OCI-LY1 (cell line): ENCODE measurements at regions not wholly inside any gene's neighbourhood (a gene's known extent, or its start where the extent isn't known, plus 50 kb on each side); places are given as distances from the start of the nearest gene placed in this dataset.

Experiments
- H2AFZ ChIP-seq: fragments of 200-600 bp; sonication (generic), shearing (Covaris generic); 2 replicates; pipeline ENCODE4 v1.6.0; 2014; ENCODE audit warnings: antibody characterized with exemption, mild to moderate bottlenecking, low read length
- H3F3A ChIP-seq: fragments of 200-600 bp; sonication (generic), shearing (Covaris generic); 2 replicates; pipeline ENCODE4 v1.6.0; 2014; ENCODE audit warnings: mild to moderate bottlenecking, antibody characterized with exemption, low read length, moderate library complexity; ENCODE audit not compliant: insufficient read depth
- H3K27ac ChIP-seq: fragments of 200-600 bp; sonication (generic); 2 replicates; pipeline ENCODE4 v1.5.1; 2014; ENCODE audit warnings: low read length, mixed run types, mild to moderate bottlenecking, low read depth; ENCODE audit not compliant: poor library complexity, severe bottlenecking
- H3K27me3 ChIP-seq: fragments of 200-600 bp; sonication (generic); 2 replicates; pipeline ENCODE4 v1.6.0; 2014; ENCODE audit warnings: antibody characterized with exemption, mild to moderate bottlenecking, low read length, moderate library complexity; ENCODE audit not compliant: insufficient read depth
- H3K36me3 ChIP-seq: fragments of 200-600 bp; sonication (generic); 2 replicates; pipeline ENCODE4 v1.6.1; 2014; ENCODE audit warnings: mild to moderate bottlenecking, antibody characterized with exemption, low read length, moderate library complexity, mixed read lengths; ENCODE audit not compliant: insufficient read depth
- H3K4me1 ChIP-seq: fragments of 200-600 bp; sonication (generic); 2 replicates; pipeline ENCODE4 v1.5.1; 2014; ENCODE audit warnings: mild to moderate bottlenecking, low read length, moderate library complexity; ENCODE audit not compliant: insufficient read depth, severe bottlenecking
- H3K4me2 ChIP-seq: fragments of 200-600 bp; sonication (generic), shearing (Covaris generic); 2 replicates; pipeline ENCODE4 v1.6.1; 2014; ENCODE audit warnings: low read length
- H3K4me3 ChIP-seq: fragments of 200-600 bp; sonication (generic); 2 replicates; pipeline ENCODE4 v1.5.1; 2014; ENCODE audit warnings: low read length, low read depth, mild to moderate bottlenecking, mixed read lengths; ENCODE audit not compliant: poor library complexity, severe bottlenecking
- H3K79me2 ChIP-seq: fragments of 200-600 bp; shearing (Covaris generic); 2 replicates; pipeline ENCODE4 v1.6.1; 2016; ENCODE audit warnings: mixed run types, low read length, mixed read lengths; ENCODE audit not compliant: insufficient read depth
- H3K9ac ChIP-seq: fragments of 200-600 bp; sonication (generic), shearing (Covaris generic); 2 replicates; pipeline ENCODE4 v1.6.1; 2014; ENCODE audit warnings: mild to moderate bottlenecking, low read length, mixed read lengths
- H3K9me2 ChIP-seq: fragments of 200-600 bp; sonication (generic), shearing (Covaris generic); 2 replicates; pipeline ENCODE4 v1.6.1; 2014; ENCODE audit warnings: low read depth, mild to moderate bottlenecking, low read length, mixed read lengths
- H3K9me3 ChIP-seq: fragments of 200-600 bp; shearing (Covaris generic); 2 replicates; pipeline ENCODE4 v1.6.1; 2014; ENCODE audit warnings: low read length, mixed read lengths
- H4K20me1 ChIP-seq: fragments of 200-600 bp; sonication (generic), shearing (Covaris generic); 2 replicates; pipeline ENCODE4 v1.6.0; 2016; ENCODE audit warnings: mild to moderate bottlenecking, low read length; ENCODE audit not compliant: insufficient read depth
- CTCF ChIP-seq: fragments of 200-600 bp; sonication (generic), shearing (Covaris generic); IDR thresholded peaks from 2 replicates; pipeline ENCODE4 v1.5.1; 2017; ENCODE audit warnings: mild to moderate bottlenecking, antibody characterized with exemption, low read length, moderate library complexity, mixed read lengths
- EZH2 ChIP-seq: fragments of 200-600 bp; sonication (generic), shearing (Covaris generic); IDR thresholded peaks from 2 replicates; pipeline ENCODE4 v1.8.0; 2017; ENCODE audit warnings: borderline replicate concordance, mixed run types, mild to moderate bottlenecking, antibody characterized with exemption, low read length, moderate library complexity, mixed read lengths

GRCh38 chr18:2035056-2035455 is 536.2 kb downstream of the METTL4 start:
- Histone ChIP-seq H4K20me1 (no peaks in the 10 kb centered on the region), H3K36me3 (no peaks in the 10 kb centered on the region), H3K4me2 (no peak overlapping the region), H3K27me3 (no peaks in the 10 kb centered on the region), H3F3A (no peaks in the 10 kb centered on the region), H3K4me3 (no peak overlapping the region), H3K4me1 (no peaks in the 10 kb centered on the region), H3K27ac (no peak overlapping the region), H3K9me2 (no peaks in the 10 kb centered on the region), H2AFZ (no peak overlapping the region), H3K79me2 (no peaks in the 10 kb centered on the region), H3K9ac (no peak overlapping the region), H3K9me3 (no peaks in the 10 kb centered on the region)
- TF ChIP-seq EZH2 (no peak), CTCF (no peak)

GRCh38 chr18:2036086-2036485 is 535.2 kb downstream of the METTL4 start:
- H3K9me2 ChIP-seq, result no peaks in the 10 kb centered on the region
- TF ChIP-seq CTCF (no peak), EZH2 (no peak)

GRCh38 chr18:2040279-2040678 is 531.0 kb downstream of the METTL4 start:
- TF ChIP-seq CTCF (no peak), EZH2 (no peak)
- H3K79me2 ChIP-seq, result no peaks in the 10 kb centered on the region
- no peak overlapping the region for H2AFZ ChIP-seq
- H3K27me3 ChIP-seq, result no peaks in the 10 kb centered on the region
- no peaks in the 10 kb centered on the region for H3K9me3 ChIP-seq
- H3K9ac ChIP-seq, result no peak overlapping the region
- H3K36me3 ChIP-seq, result no peaks in the 10 kb centered on the region
- no peaks in the 10 kb centered on the region for H3K4me1 ChIP-seq
- no peaks in the 10 kb centered on the region for H3F3A ChIP-seq
- no peaks in the 10 kb centered on the region for H4K20me1 ChIP-seq
- no peaks in the 10 kb centered on the region for H3K9me2 ChIP-seq
- no peak overlapping the region for H3K4me3 ChIP-seq
- no peak overlapping the region for H3K4me2 ChIP-seq
- no peak overlapping the region for H3K27ac ChIP-seq

More at GRCh38 chr18:2036086-2036485, 535.2 kb downstream of the METTL4 start:
- H3K4me2 ChIP-seq, result no peak overlapping the region
- no peaks in the 10 kb centered on the region for H4K20me1 ChIP-seq
- no peaks in the 10 kb centered on the region for H3K36me3 ChIP-seq
- H2AFZ ChIP-seq, result no peak overlapping the region
- no peaks in the 10 kb centered on the region for H3F3A ChIP-seq
- H3K27me3 ChIP-seq, result no peaks in the 10 kb centered on the region
- H3K27ac ChIP-seq, result no peak overlapping the region
- no peaks in the 10 kb centered on the region for H3K4me1 ChIP-seq
- H3K9me3 ChIP-seq, result no peaks in the 10 kb centered on the region
- no peak overlapping the region for H3K9ac ChIP-seq
- H3K4me3 ChIP-seq, result no peak overlapping the region
- H3K79me2 ChIP-seq, result no peaks in the 10 kb centered on the region
